SHP77 (cell line): ENCODE measurements at regions not wholly inside any gene's neighbourhood (a gene's known extent, or its start where the extent isn't known, plus 50 kb on each side); places are given as distances from the start of the nearest gene placed in this dataset.
"Not testable (repeated sequence)": the region's sequence is repeated elsewhere in the genome, so short reads cannot be mapped to it uniquely, and the experiment has no call there.

Experiments used
- DNase-seq, 2 experiments: peaks; one replicate each; lab custom pipeline; 2025; lab: John Stamatoyannopoulos, UW

GRCh38 chr11:23861615-23862014 lies 635.2 kb upstream of the LUZP2 start:
- DNase-seq, result no peak

DNA sequence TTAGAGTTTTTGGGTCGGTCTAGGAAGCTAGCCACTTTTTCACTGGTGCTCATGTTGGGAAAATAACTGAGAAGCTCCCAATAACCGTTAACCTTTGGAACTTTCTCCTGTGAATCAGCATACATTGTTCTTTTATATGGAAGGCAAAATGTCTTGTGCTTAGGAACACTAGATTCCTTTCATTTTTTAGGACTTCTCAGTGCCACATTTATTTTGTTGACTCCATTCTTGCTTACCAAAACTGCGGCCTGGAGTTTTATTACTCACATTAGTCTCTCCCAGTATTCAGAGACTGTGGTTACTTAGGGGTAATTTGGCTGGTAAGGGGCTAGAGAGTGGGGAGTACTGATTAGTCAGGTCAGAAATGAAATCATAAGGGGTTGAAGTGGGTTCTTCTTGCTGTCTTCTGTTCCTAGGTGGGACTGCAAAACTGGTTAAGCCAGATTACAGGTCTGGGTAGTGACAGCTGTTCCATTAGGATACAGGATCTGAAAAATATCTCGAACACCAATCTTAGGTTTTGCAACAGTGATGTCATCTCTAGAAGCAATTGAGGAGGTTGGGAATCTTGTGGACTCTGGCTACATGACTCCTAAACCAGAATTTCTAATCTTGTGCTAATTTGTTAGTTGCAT lies 631.4 kb upstream of the LUZP2 start:
- no peak for DNase-seq

- no peak for DNase-seq
These were observed 630.2 kb upstream of the LUZP2 start for GRCh38 chr11:23866641-23867040.

DNA sequence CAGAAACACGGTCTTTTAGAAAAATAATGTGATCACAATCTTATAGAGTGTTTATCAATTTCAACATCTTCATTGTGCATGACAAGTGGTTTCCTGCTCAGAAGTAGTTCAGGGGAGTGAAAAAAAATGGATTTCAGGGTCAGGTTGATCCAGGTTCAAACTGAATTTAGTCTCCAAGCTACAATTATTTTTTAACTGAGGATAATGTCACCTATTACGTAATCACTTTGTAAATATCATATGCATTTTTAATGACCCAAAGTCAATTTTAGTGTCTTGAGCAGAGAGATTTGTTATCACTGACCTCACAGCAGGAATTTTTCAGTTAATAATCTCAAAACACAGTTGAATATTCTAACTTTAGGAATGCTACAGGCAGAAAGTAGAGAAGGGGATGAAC lies 627.2 kb upstream of the LUZP2 start:
- no peak for DNase-seq

- DNase-seq, result no peak
These were observed 623.4 kb upstream of the LUZP2 start for GRCh38 chr11:23873406-23873805.

DNA sequence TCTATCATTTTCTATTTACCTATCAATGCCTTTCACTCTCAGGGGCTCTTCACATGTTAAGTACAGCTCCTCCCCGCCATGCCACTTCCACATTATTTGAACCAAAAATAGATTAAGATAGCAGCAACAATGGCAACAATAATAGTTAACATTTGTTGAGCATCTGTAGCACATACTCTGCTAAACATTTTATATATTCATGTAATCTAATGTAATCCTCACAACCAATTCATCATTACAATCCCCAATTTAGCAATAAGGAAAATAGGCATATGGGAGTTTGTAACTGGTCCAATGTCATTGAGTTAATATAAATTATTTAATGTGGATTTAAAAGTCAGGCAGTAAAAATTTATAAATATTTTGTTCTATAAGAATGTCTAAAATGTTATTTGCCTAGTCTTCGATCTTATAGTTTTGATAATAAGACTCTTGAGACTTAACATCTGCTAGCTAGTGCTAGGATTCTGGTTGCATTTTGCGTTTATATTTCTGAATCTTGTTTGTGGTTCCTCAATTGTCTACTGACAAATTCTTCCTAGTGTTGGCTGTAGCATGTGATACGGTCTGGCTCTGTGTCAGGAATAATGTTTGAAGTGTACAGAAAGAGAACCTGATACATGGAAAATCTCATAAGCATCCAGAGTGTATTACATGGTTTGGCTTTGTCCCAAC lies 621.5 kb upstream of the LUZP2 start:
- DNase-seq, result no peak

DNA sequence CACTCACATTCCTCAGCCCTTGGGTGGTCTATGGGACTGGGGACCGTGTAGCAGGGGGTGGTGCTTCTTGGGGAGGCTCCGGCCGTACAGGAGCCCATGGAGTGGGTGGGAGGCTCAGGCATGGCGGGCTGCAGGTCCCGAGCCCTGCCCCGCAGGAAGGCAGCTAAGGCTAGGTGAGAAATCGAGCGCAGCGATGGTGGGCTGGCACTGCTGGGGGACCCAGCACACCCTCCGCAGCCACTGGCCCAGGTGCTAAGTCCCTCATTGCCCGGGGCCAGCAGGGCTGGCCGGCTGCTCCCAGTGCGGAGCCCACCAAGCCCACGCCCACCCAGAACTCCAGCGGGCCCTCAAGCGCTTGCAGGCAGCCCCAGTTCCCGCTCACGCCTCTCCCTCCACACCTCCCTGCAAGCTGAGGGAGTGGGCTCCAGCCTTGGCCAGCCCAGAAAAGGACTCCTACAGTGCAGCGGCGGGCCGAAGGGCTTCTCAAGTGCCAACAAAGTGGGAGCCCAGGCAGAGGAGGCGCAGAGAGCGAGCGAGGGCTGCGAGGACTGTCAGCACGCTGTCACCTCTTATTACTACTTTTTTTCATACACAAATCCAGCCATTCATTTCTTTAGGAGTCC lies 613.3 kb upstream of the LUZP2 start:
- DNase-seq, result not testable (repeated sequence)

GRCh38 chr11:23884341-23884740 lies 612.5 kb upstream of the LUZP2 start:
- no peak for DNase-seq

DNA sequence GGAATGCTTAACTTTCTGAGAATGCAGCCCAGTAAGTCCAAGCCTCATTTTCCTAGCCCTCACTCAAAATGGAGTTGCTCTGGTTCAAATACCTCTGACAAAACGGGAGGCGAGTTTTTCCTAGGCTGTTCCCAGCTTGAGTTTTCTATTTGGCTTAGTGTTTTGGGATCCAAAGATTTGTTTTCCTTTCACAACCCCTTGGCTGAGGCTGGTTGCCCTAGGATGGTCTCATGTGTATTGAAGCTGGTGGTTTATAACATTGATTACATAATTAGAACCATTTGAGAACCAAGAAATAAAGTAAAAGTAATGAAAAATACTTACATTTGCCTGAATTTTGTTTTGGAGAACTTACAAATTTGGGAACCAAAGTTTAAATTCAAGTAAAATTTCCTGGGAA lies 611.1 kb upstream of the LUZP2 start:
- DNase-seq, result no peak

DNA sequence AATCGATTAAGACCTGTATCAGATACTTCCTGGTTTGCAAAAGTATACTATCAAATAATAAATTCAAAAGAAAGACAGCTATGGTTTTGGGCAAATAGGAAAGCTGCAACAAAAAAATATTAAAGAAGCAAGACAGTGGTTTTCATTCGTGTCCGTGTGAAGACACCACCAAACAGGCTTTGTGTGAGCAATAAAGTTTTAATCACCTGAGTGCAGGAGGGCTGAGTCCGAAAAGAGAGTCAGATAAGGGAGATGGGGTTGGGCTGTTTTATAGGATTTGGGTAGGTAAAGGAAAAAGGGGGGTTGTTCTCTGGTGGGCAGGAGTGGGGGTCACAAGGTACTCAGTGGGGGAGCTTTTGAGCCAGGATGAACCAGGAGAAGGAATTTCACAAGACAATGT lies 609.7 kb upstream of the LUZP2 start:
- not testable (repeated sequence) for DNase-seq

GRCh38 chr11:23893126-23893525 lies 603.7 kb upstream of the LUZP2 start:
- DNase-seq, result no peak

DNA sequence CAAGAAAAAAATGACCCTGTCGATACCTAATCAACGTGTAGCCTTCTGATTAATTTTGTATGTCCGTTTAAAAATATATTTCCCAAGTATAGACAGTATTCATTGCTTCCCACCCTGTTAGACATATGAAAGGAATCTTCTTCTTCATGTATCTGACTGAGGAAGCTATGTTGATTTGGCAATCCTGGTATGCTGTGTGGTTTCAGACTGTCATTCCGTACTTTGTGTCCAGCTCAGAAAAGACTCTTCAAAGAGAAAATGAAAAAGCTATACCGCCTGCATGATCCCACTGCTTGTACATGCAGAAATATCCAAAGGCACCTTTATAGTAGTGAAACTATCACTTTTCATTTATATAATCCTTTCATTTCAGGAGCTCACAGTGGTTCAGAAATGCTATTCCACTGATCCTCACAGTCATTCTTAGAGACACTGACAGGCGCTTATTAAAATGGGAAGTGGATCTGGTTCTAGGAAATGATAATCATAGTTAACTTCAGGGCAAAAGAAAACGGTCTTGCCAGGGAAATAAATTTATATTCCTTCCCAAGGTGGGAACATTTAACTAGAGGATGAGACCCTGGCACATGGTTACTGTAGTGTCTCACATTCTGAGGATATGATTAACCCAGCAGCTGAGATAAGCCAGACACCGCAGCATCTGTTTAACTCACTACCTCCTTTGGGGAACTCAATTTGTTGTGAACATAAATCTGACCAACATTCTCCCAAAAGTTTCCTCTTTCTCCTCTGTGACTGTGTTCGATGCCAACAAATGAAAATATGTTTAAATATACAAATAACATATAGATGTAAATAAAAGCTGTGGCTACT lies 599.2 kb upstream of the LUZP2 start:
- no peak for DNase-seq

DNA sequence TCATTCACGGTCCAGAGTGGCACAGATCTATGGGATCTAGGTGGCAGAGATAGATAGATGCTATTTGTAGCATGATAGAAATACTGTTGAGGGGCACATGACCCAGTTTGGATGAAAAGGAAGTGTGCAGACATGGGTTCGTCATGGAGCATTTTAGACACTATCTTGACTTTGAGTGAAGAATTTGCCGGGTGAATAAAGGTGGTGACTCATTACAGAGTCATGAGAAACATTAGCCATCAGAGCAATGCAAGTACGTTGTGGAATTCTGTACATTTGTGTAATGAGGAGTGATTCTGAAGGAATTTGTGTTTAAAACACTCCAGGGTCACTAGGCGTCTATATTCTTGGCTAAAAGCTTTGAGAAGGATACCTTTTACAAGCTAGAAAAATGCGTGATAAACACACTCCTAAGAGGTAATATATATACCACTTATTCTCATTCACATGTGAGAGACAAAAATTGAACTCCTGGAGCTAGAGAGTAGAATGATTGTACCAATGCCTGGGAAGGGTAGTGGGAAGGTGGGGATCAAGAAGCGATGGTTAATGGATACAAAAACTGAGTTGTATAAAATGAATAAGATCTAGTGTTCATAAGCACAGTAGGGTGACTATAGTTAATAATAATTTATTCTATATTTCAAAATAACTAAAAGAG lies 593.7 kb upstream of the LUZP2 start:
- no peak for DNase-seq

- DNase-seq, result no peak
These were observed 577.4 kb upstream of the LUZP2 start for GRCh38 chr11:23919455-23919854.

- DNase-seq, result no peak
These were observed 573.5 kb upstream of the LUZP2 start for GRCh38 chr11:23923357-23923756.

DNA sequence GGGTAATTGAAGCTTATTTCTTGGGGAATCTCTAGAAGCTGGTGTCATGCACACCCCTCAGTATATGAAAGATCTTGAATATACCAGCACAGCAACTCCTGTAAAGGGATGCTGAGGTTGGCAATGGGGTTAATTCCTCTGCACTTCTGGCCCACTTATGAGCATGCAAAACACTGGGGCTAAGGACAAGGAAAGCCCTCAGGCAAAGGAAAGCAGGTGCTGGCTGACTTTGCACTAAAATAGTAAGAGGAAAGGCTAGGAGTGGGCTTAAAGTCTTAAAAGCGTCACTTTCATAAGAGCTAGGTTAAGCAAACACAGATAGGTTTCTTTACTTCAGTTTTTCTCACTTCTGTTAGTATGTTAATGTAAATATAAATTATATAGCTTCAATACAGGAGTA lies 572.6 kb upstream of the LUZP2 start:
- no peak for DNase-seq

DNA sequence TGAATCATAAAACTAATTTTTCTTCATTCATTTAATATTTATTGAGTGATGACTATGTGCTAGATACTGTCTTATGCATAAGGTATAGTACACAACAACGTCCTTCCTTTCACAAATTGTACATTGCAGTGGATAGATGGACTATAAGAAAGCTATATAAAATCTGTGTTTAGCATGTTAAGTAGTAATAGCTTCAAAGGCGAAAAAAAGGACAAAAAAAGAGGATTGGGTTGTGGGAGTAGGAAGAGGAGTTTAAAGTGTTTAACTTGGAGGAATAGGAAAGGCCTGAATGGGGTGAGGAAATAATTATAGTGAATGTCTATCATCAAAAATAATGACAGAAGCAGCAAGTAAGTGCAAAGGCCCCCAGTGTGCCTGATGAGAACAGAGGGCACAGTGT lies 565.4 kb upstream of the LUZP2 start:
- no peak for DNase-seq

DNA sequence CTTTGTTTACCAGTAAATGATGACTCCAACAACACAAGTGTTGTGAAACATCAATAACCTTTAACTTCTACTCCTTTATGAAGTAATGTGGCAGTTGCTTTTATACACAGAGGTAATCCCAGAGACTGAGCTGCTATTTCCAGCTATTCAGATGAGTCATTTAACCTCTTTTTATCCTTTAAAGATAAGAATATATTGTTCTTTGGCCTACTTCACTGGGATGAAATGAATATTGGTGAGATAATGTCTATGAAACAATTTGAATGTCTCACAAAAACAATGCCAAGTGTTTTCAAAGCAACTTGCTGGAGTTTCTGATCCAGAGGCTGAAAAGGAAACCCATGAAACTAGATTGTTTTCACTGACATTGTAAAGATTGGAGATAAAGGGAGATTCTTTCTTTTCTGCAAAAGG lies 564.4 kb upstream of the LUZP2 start:
- no peak for DNase-seq

GRCh38 chr11:23933721-23934120 lies 563.1 kb upstream of the LUZP2 start:
- DNase-seq, result no peak

- DNase-seq, result not testable (repeated sequence)
These were observed 562.1 kb upstream of the LUZP2 start for GRCh38 chr11:23934671-23935270.

GRCh38 chr11:23942117-23942815 lies 554.6 kb upstream of the LUZP2 start:
- DNase-seq, result not testable (repeated sequence)
